ENCODE measurements at regions not wholly inside any gene's neighbourhood (a gene's known extent, or its start where the extent isn't known, plus 50 kb on each side); places are given as distances from the start of the nearest gene placed in this dataset.
A peak's percentile ranks its signal among the peaks of the same experiment; 100 is the strongest.

DNA sequence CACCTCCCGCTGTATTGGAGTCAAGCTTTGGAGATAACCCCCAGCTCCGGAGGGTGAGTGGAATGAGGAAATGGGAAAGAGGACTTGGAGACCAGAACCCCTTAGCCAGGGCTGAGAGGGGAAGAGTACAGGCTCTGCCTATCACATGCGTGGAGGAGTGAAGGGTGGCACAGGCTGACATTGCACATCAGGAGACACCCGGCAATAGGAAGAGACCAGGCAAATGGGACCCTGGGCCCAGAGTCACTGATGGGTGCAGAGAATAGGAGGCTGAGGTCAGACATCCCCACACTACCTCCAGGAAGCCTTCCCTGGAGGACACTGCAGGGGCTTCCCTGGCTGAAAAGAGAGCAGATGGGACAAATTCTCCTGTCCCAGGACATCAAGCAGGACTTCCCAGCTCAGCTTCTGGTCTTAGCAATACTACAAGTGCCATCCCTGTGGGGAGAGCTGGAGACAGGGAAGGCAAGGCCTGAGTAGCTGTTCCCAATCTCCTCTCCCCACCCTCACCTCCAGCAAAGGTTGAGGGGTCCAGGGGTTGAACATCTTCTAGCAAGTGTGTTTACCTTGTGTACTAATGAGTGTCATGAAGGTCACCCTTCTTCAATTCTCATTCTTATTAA lies 160.7 kb downstream of the BUD13 start:
- H3K27ac ChIP-seq (ENCODE audit: low read depth, low read length), result no peak overlapping the region
- DNase-seq (ENCODE audit: low read depth, low spot score), result no peak
- H3K9me3 ChIP-seq (ENCODE audit: control insufficient read depth, insufficient read depth, low read length), result no peaks in the 10 kb centered on the region
- no peaks in the 10 kb centered on the region for H3K27me3 ChIP-seq (ENCODE audit: control insufficient read depth, insufficient read depth, low read length)
- CTCF ChIA-PET, result no interaction called here
- TF ChIP-seq, protein P1, sequence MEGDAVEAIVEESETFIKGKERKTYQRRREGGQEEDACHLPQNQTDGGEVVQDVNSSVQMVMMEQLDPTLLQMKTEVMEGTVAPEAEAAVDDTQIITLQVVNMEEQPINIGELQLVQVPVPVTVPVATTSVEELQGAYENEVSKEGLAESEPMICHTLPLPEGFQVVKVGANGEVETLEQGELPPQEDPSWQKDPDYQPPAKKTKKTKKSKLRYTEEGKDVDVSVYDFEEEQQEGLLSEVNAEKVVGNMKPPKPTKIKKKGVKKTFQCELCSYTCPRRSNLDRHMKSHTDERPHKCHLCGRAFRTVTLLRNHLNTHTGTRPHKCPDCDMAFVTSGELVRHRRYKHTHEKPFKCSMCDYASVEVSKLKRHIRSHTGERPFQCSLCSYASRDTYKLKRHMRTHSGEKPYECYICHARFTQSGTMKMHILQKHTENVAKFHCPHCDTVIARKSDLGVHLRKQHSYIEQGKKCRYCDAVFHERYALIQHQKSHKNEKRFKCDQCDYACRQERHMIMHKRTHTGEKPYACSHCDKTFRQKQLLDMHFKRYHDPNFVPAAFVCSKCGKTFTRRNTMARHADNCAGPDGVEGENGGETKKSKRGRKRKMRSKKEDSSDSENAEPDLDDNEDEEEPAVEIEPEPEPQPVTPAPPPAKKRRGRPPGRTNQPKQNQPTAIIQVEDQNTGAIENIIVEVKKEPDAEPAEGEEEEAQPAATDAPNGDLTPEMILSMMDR (IDR thresholded peaks at IDR 0.05; ENCODE audit: low read depth, low read length), result no peak
- no peak overlapping the region for H3K4me3 ChIP-seq (ENCODE audit: low read depth, low read length)
- POLR2A ChIA-PET, result no interaction called here

DNA sequence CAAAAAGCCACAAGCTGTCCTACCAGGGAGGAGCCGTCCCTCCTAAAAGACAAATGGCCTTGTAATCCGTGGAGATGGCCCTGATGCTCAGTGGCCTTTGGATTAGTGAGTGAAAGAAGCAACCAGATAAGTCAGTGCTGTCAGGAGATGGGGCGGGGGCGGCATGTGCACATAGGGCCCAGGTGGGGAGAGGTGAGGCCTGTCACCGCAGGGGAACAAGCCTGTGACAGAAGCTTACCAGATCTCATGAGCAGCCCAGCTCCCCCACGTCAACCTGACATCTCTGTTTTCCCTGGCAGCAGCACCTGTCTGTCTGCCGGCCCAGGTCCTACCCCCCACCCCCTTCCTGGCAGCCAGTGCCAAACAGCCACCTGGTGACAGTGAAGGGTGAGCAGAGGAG lies 162.6 kb downstream of the BUD13 start:
- no peak for DNase-seq (ENCODE audit: low read depth, low spot score)
- no peak overlapping the region for H3K27ac ChIP-seq (ENCODE audit: low read depth, low read length)
- no peaks in the 10 kb centered on the region for H3K9me3 ChIP-seq (ENCODE audit: control insufficient read depth, insufficient read depth, low read length)
- ChIA-PET CTCF (no interaction called here), POLR2A (no interaction called here)
- no peak overlapping the region for H3K4me3 ChIP-seq (ENCODE audit: low read depth, low read length)
- no peaks in the 10 kb centered on the region for H3K27me3 ChIP-seq (ENCODE audit: control insufficient read depth, insufficient read depth, low read length)
- TF ChIP-seq, protein P1 (IDR thresholded peaks at IDR 0.05; ENCODE audit: low read depth, low read length), result no peak

DNA sequence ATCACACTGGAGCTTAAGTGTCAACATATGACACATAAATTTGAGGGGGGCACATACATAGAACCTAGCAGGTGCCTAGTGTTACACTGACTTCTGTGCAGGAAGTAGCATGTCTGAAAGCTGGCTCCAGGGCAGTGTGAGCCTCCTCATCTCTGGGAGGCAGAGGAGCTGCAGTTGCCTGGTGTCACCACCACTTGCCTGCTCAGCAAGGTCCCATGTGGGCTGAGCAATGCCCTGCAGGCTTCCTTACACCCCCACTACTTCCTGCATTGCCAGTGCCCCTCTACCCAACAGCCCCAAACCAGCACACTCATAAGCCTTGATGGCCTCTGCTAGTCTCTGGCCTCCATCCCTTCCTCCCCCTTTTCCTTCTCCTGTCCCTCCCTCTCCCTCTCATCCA lies 165.8 kb downstream of the BUD13 start:
- Histone ChIP-seq H3K27ac (ENCODE audit: low read depth, low read length) (no peak overlapping the region), H3K27me3 (ENCODE audit: control insufficient read depth, insufficient read depth, low read length) (no peaks in the 10 kb centered on the region), H3K9me3 (ENCODE audit: control insufficient read depth, insufficient read depth, low read length) (no peaks in the 10 kb centered on the region), H3K4me3 (ENCODE audit: low read depth, low read length) (no peak overlapping the region)
- POLR2A ChIA-PET, result no interaction called here
- CTCF ChIA-PET, result no interaction called here
- no peak for DNase-seq (ENCODE audit: low read depth, low spot score)
- TF ChIP-seq, protein P1 (IDR thresholded peaks at IDR 0.05; ENCODE audit: low read depth, low read length), result no peak

DNA sequence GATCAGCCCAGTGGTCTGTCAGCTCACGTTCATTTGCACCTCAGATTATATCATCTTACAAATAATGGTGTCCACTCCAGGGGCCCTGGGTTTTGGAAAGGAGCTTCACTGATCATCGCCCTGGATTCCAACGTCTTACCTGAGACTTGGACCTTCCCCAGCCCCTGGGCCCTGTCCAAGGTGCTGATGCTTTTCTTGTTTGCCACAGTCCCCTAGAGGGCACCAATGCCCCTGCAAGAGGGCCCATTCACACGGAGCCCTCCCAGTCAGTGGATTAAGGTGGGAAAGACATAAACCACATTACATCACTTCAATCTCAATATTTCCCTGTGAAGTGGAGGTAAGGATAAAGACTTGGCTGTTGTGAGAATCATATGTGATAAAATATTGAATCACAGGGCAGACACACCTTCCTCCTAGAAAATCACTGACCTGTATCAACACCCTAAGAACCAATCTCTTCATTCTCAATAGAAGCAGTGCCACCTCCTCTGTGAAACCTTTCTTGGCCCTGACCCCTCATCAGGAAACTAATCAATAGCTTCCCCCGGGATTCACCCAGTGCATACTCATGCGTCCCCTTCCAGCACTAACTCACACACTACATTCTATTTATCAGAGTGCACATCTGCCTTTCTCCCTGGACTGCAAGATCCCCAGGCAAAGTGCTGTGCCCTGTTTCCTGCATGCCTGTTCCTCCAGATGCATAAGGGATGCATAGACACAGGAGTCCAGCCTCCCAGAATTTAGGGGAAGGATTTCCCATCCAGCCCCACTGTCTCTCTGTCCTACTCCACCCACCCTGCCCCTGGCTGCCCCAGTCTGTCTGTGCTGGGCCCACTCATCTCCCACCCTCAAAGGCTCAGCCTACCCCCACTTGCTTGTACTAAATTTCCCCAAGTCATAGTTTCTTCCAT lies 167.0 kb downstream of the BUD13 start:
- H3K9me3 ChIP-seq (ENCODE audit: control insufficient read depth, insufficient read depth, low read length), result no peaks in the 10 kb centered on the region
- TF ChIP-seq, protein P1 (IDR thresholded peaks at IDR 0.05; ENCODE audit: low read depth, low read length), result peak; percentile 34
- POLR2A ChIA-PET, result no interaction called here
- no peak overlapping the region for H3K4me3 ChIP-seq (ENCODE audit: low read depth, low read length)
- H3K27ac ChIP-seq (ENCODE audit: low read depth, low read length), result no peak overlapping the region
- H3K27me3 ChIP-seq (ENCODE audit: control insufficient read depth, insufficient read depth, low read length), result no peaks in the 10 kb centered on the region
- DNase-seq (ENCODE audit: low read depth, low spot score), result no peak
- CTCF ChIA-PET, result no interaction called here

DNA sequence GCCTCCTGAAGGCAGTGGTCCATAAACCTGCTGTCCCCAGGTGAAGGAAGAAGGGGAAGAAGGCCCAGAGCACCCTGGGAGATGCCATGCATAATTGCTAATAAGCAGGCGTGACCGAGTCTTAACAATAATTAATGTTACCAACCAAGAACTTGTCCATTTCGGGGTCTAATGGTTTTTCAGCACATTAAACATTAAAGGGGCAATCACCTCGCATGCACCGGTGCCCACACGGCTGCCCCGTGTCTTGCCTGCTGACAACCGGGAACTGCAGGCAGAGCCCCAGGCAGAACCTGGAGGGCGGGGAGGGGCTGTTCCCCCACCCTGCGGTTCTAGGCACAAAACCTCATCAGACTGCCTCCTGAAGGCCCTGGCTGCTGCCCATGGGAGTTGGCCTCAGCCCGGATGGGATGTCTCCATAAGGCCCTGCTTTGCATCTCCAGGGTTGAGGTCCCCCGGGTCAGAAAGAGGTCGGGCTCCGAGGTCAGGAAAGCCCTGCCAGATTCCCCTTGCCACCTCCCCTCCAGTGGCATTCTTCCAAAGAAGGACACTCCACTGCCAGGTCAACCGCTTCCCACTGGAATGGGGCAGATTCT lies 169.0 kb downstream of the BUD13 start:
- POLR2A ChIA-PET, result no interaction called here
- TF ChIP-seq, protein P1 (IDR thresholded peaks at IDR 0.05; ENCODE audit: low read depth, low read length), result no peak

More for the DNA sequence above, 169.0 kb downstream of the BUD13 start:
- Histone ChIP-seq H3K9me3 (ENCODE audit: control insufficient read depth, insufficient read depth, low read length) (no peaks in the 10 kb centered on the region), H3K4me3 (ENCODE audit: low read depth, low read length) (no peak overlapping the region), H3K27ac (ENCODE audit: low read depth, low read length) (no peak overlapping the region), H3K27me3 (ENCODE audit: control insufficient read depth, insufficient read depth, low read length) (no peaks in the 10 kb centered on the region)
- no peak for DNase-seq (ENCODE audit: low read depth, low spot score)
- CTCF ChIA-PET, result no interaction called here
